ENCODE measurements at regions not wholly inside any gene's neighbourhood (a gene's known extent, or its start where the extent isn't known, plus 50 kb on each side); places are given as distances from the start of the nearest gene placed in this dataset.
"Not testable (repeated sequence)": the region's sequence is repeated elsewhere in the genome, so short reads cannot be mapped to it uniquely, and the experiment has no call there.

DNA sequence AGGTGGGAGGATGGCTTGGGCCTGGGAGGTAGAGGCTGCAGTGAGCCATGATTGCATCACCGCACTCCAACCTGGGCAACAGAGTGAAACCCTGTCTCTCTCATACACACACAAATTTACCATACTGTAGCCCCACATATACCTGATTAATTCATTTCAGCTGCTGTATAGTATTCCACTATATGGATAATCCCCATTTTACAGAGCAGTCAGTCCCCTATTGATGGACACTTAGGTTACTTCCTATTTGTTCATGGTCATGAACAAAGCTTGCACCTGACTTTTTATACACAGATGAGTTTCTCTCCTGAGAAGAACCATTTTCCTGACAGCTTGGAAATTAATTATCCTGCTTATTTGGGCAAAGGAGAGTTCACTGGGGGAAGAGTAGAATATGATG lies 59.2 kb downstream of the EMX2 start:
- DNase-seq, result no peak

DNA sequence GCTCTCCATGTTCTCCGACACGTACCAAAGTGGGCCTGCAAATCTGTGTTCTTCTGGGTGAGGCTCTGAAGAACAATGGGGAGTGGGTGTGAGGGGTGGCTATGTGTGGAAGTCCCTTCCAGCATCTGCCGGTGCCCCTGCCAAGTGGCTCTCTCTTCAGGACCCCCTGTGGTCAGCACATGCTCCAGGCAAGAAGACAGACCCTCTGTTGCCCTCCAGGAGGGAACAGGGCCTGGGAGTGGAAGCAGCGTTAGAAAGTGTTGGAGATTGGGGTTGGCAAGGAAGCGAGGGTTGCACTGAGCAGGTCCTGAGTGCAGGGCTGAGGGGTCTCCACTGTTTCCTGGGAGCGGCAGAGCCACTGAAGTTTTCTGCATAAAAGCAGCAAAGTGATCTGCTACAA lies 60.5 kb downstream of the EMX2 start:
- no peak for DNase-seq

DNA sequence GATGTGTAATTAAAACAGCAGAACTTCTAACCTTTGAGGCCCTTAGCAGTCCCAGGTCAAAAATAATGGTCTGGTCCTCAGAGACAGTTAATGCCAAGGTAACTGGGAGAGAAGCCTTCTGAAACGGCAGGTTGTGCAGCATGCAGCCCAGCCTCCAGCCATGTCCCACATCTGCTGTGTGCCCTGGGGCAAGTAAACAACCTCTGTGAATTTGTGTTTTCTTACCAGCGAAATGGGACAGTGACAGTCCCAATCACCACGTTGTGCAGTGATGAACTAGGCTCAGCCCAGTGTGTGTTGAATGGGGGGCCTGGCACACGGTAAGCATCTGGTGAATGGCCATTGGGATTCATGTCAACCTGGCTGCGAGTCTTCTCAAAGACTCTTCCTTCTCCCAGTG lies 61.2 kb downstream of the EMX2 start:
- no peak for DNase-seq

DNA sequence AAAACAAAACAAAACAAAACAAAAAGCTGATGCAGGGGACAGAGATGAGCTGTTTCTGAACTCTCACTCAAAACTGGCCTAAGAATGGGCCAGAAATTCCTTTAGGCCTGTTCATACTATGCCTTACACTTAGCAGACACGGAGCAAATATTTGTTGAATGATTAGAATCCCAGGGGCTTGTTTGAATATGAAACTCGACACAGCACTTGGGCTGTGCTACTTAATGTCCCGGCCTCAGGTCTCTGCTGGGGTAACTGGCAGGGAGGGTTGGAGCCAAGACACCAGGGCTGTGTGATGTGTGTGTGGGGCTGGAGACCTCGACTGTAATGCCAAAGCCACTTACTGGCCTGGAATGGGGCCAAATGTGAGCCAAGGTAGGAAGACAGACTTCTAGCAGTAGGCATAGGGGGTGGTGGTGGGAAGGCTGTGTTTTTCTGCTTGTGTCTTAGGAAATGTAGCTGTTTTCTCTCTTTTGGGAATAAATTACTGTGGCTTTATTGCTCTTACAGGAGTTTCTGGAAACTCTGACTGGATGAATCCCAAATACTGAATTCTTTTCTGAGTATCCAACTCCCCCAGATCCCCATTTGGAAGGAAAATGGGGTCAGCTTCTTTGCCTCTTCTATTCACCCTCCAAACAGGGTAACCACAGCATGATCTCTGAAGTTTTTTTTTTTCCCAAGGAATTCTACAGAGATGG lies 66.7 kb downstream of the EMX2 start:
- no peak for DNase-seq

- DNase-seq, result no peak
Measured at GRCh38 chr10:117609796-117610170, 67.2 kb downstream of the EMX2 start.

- DNase-seq, result no peak
Measured at GRCh38 chr10:117610321-117610720, 67.8 kb downstream of the EMX2 start.

- DNase-seq, result no peak
Measured at GRCh38 chr10:117612113-117612512, 69.6 kb downstream of the EMX2 start.

DNA sequence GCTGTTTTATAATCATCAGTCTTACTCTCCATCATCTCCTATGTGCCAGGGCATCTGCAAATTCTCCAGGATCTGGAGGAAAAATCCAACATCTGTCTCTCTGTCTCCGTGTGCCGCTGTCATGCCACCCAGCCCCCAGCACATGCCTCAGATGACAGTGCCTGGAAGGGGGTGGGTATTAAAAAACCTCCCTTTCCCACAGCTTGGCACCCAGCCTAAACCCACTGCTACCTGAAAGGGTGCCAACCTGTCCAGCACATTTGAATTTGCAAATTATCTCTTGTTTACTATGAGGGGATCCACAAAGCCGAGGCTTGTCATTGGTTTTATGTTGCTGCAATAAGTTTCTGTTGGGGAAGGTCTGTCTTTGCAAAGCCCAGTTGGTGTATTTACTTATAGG lies 73.1 kb downstream of the EMX2 start:
- DNase-seq, result no peak

DNA sequence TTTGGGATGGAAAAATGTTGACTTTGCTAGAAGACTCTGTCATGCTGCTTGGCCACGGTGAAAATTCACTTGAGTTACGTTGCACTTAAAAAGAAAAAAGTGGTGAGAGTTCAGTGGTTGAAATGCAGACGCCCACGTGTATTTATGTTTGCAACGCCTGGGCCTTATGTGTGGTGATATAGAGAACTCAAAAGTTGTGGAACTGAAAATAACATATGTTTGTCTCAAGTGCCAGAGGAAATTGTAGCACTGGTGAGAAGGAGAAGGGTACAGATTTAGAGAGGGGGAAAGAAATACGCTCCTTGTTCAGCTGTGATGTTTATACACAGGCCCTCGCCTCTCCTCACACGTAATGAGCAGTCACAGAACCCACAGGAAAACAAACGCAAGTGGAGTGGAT lies 73.6 kb downstream of the EMX2 start:
- DNase-seq, result no peak

DNA sequence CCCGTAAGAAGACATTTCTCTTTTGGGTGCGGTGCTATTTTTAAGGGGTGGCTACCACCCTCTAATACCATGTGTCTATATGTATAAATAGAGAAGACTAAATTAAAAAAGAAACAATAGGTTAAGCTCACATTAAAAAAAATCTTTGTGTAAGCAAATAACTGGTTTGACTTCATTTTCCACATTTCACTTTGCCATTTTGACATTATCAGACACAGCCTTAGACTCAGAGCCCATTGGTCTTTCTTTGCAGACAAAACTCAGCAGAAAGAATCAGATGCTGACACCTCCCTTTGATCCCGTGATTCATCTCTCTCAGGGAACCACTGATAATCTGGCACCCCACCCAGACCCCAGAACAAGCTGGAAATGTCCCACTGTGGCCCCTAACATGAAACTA lies 74.5 kb downstream of the EMX2 start:
- DNase-seq, result no peak

DNA sequence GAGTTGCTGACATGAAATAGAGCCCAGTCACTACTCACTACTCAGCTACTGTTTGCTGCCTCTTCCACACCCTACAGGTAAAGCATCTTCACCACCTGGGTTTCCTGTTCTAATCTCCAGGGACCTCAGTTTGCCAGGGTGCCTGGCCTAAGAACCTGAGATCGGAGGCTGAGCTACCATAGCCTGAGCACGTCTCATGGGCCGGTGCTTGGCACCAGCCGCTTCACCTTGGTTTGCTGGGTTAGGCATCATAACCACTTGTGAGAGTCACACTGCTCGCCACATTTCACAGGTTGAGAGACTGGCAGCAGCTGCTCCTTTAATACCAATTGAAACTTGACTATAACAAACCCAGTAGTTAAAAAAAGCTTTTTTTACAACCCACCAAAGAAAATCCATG lies 75.1 kb downstream of the EMX2 start:
- peak; percentile 1 for DNase-seq

- no peak for DNase-seq
Measured at GRCh38 chr10:117619223-117619622, 76.7 kb downstream of the EMX2 start.

- no peak for DNase-seq
Measured at GRCh38 chr10:117619707-117620405, 77.3 kb downstream of the EMX2 start.

DNA sequence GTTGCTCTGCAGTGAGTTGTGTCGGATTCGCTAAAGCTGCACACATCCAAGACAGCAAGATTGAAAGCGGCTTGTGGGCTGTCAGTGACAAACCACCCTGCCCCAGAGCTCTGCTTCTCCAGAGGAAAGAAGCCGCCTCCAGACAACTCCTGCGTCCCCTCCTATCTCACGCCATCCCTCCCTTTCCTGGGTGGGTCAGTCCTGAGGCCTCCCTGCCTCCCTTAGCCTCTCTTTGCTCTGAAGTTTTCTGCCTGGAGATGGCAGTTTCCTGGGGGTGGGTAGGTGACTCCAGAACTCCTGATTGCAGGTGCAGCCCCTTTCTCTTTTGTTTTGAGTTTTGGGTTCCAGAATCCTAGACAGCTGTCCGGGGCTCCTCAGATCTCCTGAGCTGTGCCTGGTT lies 78.7 kb downstream of the EMX2 start:
- DNase-seq, result no peak

DNA sequence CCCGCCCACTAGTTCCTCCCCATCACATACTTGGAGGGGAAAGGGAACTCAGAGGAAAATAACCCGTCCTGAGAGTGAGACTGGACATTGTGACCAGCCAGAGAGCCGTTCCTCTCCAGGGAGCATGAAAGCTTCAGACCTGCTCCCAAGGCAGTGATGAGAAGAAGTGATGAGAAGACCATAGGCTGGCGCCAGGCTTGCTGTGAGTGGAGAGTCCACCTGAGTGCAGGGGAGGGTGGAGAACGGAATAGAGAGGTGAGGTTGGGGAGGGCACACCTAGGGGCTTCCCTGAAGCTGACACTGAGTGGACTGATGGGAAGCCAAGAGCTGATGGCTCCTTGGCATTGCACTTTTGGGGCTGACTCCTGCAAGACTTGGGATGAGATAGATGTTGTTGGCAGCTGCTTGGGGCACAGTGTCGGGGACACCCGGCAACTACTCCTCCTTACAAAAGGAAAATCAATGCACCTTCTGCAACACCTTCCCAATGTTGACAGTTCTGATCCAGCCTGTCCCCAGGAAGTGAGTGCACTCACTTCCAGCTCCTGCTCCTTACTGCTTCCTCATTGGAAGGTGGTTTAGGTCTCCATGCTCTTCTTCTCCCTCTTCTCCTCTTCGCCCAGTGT lies 79.4 kb downstream of the EMX2 start:
- no peak for DNase-seq

GRCh38 chr10:117622471-117623184 lies 80.1 kb downstream of the EMX2 start:
- DNase-seq, result no peak

DNA sequence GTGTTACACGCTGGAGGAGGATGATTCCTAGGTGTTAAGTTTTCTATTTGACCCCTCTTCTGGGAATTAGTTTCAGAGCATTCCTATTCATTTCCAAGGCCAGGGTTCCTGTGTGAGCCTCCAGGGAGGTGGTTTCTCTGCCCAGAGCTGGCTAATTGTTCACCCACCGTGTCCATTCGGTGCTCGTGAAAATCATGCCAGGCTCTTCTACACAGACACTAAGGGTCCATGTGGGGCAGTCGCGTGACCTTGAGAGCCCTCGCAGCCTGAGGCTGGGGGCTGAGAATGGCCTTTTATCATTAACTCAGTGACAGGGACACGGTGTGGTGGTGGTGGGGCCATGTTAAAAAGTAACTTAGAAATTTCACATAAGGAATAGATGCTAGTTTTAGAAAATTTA lies 83.7 kb downstream of the EMX2 start:
- no peak for DNase-seq

- no peak for DNase-seq
Measured at GRCh38 chr10:117627561-117627960, 85.0 kb downstream of the EMX2 start.

- DNase-seq, result not testable (repeated sequence)
Measured at GRCh38 chr10:117629717-117630116, 87.2 kb downstream of the EMX2 start.

- DNase-seq, result no peak
Measured at GRCh38 chr10:117631276-117632145, 89.0 kb downstream of the EMX2 start.

- no peak for DNase-seq
Measured at GRCh38 chr10:117632406-117632805, 89.9 kb downstream of the EMX2 start.

- no peak for DNase-seq
Measured at GRCh38 chr10:117635826-117636225, 93.3 kb downstream of the EMX2 start.

DNA sequence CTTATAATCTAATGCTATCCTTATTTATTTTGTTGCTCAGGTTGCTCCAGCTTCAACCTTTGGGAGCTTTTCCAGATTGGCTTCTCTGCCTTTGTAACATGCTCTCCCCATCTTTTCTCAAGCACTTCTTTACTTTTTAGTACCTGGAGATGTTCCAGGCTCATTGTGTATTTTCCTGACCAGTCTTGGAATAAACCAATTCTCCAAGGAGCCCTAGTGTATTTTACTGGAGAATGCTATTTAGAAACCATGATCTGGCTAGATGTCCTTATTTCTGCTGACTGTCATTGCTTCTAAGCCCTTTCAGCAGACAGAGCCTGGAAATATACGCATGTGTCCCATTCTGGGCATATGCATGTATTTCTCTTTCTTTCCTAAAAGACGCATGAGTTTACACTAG lies 95.7 kb downstream of the EMX2 start:
- no peak for DNase-seq

Data from CD4-positive, alpha-beta T cell treated with Interleukin-17A for 1 hour (primary cell).